Mucosa of rectum (tissue), 2 donors: ENCODE measurements at regions not wholly inside any gene's neighbourhood (a gene's known extent, or its start where the extent isn't known, plus 50 kb on each side); places are given as distances from the start of the nearest gene placed in this dataset.

ENCODE experiments used
- H3K27ac ChIP-seq, 2 donors: one replicate each; pipeline ENCODE4 v1.7.0; 2013; ENCODE audit warnings: inconsistent platforms in 2 of 2, low read depth in 2 of 2, low read length in 2 of 2
- H3K27me3 ChIP-seq, 2 donors: one replicate each; pipeline ENCODE4 v1.7.0; 2013; ENCODE audit warnings: low read length in 2 of 2; ENCODE audit not compliant: control insufficient read depth in 2 of 2, insufficient read depth in 2 of 2
- H3K36me3 ChIP-seq, 2 donors: one replicate each; pipeline ENCODE4 v1.7.0; 2013; ENCODE audit warnings: low read length in 2 of 2; ENCODE audit not compliant: control insufficient read depth in 2 of 2, insufficient read depth in 2 of 2
- H3K4me1 ChIP-seq, 2 donors: one replicate each; pipeline ENCODE4 v1.7.0; 2013; ENCODE audit warnings: low read length in 2 of 2, mild to moderate bottlenecking in 1 of 2; ENCODE audit not compliant: control insufficient read depth in 2 of 2, insufficient read depth in 2 of 2
- H3K4me3 ChIP-seq, 2 donors: one replicate each; pipeline ENCODE4 v1.7.0; 2013; ENCODE audit warnings: low read length in 2 of 2
- H3K9ac ChIP-seq, 2 donors: one replicate each; pipeline ENCODE4 v1.7.0; 2013; ENCODE audit warnings: low read length in 2 of 2, low read depth in 1 of 2, mild to moderate bottlenecking in 1 of 2
- H3K9me3 ChIP-seq, 2 donors: one replicate each; pipeline ENCODE4 v1.7.0; 2013; ENCODE audit warnings: low read length in 2 of 2; ENCODE audit not compliant: control insufficient read depth in 2 of 2
- donor health status: healthy.
- donor health status: Normal muscosa, but diverticular disease.

GRCh38 chr2:2614452-2614851 is 283.4 kb upstream of the MYT1L start:
- Histone ChIP-seq H3K27me3 (no peaks in the 10 kb centered on the region), H3K9me3 (peaks cover 0 to 2% of the 10 kb centered on the region in 2 donors), H3K27ac (no peak overlapping the region), H3K9ac (no peak overlapping the region), H3K36me3 (no peaks in the 10 kb centered on the region), H3K4me1 (no peaks in the 10 kb centered on the region), H3K4me3 (no peak overlapping the region)

- Histone ChIP-seq H3K36me3 (no peaks in the 10 kb centered on the region), H3K27me3 (no peaks in the 10 kb centered on the region), H3K9ac (no peak overlapping the region), H3K4me1 (no peaks in the 10 kb centered on the region), H3K4me3 (peak overlapping the region; percentile 45 to 63), H3K9me3 (peaks cover 0 to 2% of the 10 kb centered on the region in 2 donors), H3K27ac (peak overlapping the region in 1 of 2 donors; percentile 24)
Observed at GRCh38 chr2:2613279-2614199, 282.5 kb upstream of the MYT1L start.

GRCh38 chr2:2610751-2611150 is 279.7 kb upstream of the MYT1L start:
- Histone ChIP-seq H3K36me3 (no peaks in the 10 kb centered on the region), H3K9me3 (peaks cover 0 to 2% of the 10 kb centered on the region in 2 donors), H3K27me3 (no peaks in the 10 kb centered on the region), H3K4me3 (no peak overlapping the region), H3K4me1 (no peaks in the 10 kb centered on the region), H3K9ac (no peak overlapping the region), H3K27ac (no peak overlapping the region)

GRCh38 chr2:2600366-2600765 is 269.3 kb upstream of the MYT1L start:
- no peak overlapping the region for H3K27ac ChIP-seq
- no peak overlapping the region for H3K4me3 ChIP-seq
- no peak overlapping the region for H3K9ac ChIP-seq

GRCh38 chr2:2599441-2599840 is 268.4 kb upstream of the MYT1L start:
- no peaks in the 10 kb centered on the region for H3K36me3 ChIP-seq
- no peak overlapping the region for H3K4me3 ChIP-seq
- no peak overlapping the region for H3K27ac ChIP-seq
- no peaks in the 10 kb centered on the region for H3K27me3 ChIP-seq
- H3K9ac ChIP-seq, result no peak overlapping the region
- H3K9me3 ChIP-seq, result no peaks in the 10 kb centered on the region
- no peaks in the 10 kb centered on the region for H3K4me1 ChIP-seq

More at GRCh38 chr2:2600366-2600765, 269.3 kb upstream of the MYT1L start:
- H3K27me3 ChIP-seq, result no peaks in the 10 kb centered on the region
- H3K36me3 ChIP-seq, result no peaks in the 10 kb centered on the region
- H3K9me3 ChIP-seq, result no peaks in the 10 kb centered on the region
- H3K4me1 ChIP-seq, result no peaks in the 10 kb centered on the region

- Histone ChIP-seq H3K4me1 (no peaks in the 10 kb centered on the region), H3K36me3 (no peaks in the 10 kb centered on the region), H3K4me3 (no peak overlapping the region), H3K9me3 (no peaks in the 10 kb centered on the region), H3K9ac (no peak overlapping the region), H3K27ac (no peak overlapping the region), H3K27me3 (no peaks in the 10 kb centered on the region)
Observed at GRCh38 chr2:2597712-2598111, 266.6 kb upstream of the MYT1L start.

- no peaks in the 10 kb centered on the region for H3K27me3 ChIP-seq
- no peaks in the 10 kb centered on the region for H3K4me1 ChIP-seq
- H3K9ac ChIP-seq, result no peak overlapping the region
- peaks cover 0 to 2% of the 10 kb centered on the region in 2 donors for H3K9me3 ChIP-seq
- no peaks in the 10 kb centered on the region for H3K36me3 ChIP-seq
- no peak overlapping the region for H3K27ac ChIP-seq
- no peak overlapping the region for H3K4me3 ChIP-seq
Observed at GRCh38 chr2:2591542-2591940, 260.5 kb upstream of the MYT1L start.

GRCh38 chr2:2590841-2591541 is 259.9 kb upstream of the MYT1L start:
- Histone ChIP-seq H3K4me3 (no peak overlapping the region), H3K36me3 (no peaks in the 10 kb centered on the region), H3K4me1 (no peaks in the 10 kb centered on the region), H3K27me3 (no peaks in the 10 kb centered on the region), H3K9me3 (peaks cover 2% of the 10 kb centered on the region in 2 donors), H3K27ac (no peak overlapping the region), H3K9ac (no peak overlapping the region)

- Histone ChIP-seq H3K27ac (no peak overlapping the region), H3K9ac (no peak overlapping the region), H3K9me3 (peaks cover 2% of the 10 kb centered on the region in 2 donors), H3K27me3 (no peaks in the 10 kb centered on the region), H3K4me1 (no peaks in the 10 kb centered on the region), H3K36me3 (no peaks in the 10 kb centered on the region), H3K4me3 (no peak overlapping the region)
Observed at GRCh38 chr2:2590141-2590540, 259.1 kb upstream of the MYT1L start.

- Histone ChIP-seq H3K9me3 (peaks cover 2% of the 10 kb centered on the region in 2 donors), H3K36me3 (no peaks in the 10 kb centered on the region), H3K27ac (no peak overlapping the region), H3K4me3 (no peak overlapping the region), H3K9ac (no peak overlapping the region), H3K4me1 (no peaks in the 10 kb centered on the region), H3K27me3 (no peaks in the 10 kb centered on the region)
Observed at GRCh38 chr2:2588777-2589176, 257.7 kb upstream of the MYT1L start.
